Right kidney (tissue), 1 donor: ENCODE measurements at regions not wholly inside any gene's neighbourhood (a gene's known extent, or its start where the extent isn't known, plus 50 kb on each side); places are given as distances from the start of the nearest gene placed in this dataset.
"Not testable (repeated sequence)": the region's sequence is repeated elsewhere in the genome, so short reads cannot be mapped to it uniquely, and the experiment has no call there.

Experiments
- DNase-seq: peaks from one replicate; pipeline ENCODE4 v3.0.0-alpha.2; 2016

DNA sequence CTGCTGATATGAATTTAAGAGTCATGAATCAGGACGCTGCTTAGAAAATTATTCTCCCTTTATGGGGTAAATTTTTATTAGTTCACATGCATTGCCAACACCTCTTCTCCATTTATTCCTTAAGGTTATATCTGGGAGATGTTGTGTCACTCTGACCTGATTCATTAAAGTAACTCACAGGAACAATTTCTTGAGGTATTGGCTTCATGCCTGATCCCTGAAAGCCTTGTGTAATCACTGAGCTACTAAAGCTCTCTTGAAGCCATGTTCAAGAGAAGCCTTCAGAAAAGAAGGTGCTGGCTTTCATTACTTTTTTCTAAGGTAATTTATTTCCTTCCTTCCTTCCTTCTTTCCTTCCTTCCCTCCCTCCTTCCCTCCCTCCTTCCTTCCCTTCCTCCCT is 420.6 kb downstream of the RAB38 start:
- DNase-seq: no peak

DNA sequence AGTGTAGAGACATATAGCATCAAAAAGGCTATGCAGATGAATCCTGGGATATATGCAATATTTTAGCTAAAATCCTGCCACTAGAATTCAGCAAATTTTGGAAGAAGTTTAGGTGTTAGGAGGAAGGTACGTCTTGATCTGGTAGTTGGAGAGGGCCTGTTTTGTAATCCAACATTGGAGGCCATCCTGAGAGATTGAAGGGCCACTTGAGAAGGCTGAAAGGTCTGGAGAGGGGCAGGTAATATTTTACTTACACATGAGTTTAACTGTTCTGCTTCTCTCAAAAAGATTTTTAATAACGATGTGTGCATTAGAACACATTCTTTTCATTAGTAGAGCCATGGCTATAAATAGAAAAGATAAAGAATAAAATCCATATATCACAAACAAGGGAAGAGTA is 422.1 kb downstream of the RAB38 start:
- no peak for DNase-seq

DNA sequence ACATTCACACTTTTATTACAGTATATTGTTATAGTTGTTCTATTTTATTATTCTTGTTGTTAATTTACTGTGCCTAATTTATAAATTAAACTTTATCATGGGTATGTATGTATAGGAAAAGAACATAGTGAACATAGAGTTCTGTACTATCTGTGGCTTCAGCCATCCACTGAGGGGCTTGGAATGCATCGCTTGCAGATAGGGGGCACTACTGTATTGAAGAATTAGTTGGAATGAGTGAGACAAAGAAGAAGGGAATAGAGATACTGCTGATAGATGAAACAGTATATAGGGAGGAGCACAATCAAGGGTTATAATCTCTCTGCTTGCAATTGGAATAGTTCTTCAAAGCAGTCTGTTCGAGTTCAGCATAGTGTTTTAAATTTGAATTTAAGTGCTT is 432.2 kb downstream of the RAB38 start:
- DNase-seq: no peak

DNA sequence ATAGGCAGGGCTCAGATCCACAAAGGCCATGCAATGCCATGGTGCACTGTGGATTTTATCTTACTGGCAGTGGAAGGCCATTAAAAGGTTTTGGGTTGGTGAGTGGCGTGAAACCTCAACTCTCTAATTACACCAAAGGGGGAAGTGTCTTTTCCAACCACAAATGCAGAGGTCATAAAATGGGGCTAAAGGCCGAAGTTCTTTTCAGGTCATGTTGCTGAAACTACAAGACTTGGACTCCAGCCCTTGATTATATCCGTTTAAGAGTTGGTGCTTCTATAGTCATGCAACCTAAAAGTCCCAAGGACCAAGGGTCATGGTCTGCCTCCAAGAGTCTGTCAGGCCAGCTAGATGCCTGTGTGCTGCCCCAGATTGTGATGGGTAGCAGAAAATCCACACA is 434.3 kb downstream of the RAB38 start:
- DNase-seq: no peak

DNA sequence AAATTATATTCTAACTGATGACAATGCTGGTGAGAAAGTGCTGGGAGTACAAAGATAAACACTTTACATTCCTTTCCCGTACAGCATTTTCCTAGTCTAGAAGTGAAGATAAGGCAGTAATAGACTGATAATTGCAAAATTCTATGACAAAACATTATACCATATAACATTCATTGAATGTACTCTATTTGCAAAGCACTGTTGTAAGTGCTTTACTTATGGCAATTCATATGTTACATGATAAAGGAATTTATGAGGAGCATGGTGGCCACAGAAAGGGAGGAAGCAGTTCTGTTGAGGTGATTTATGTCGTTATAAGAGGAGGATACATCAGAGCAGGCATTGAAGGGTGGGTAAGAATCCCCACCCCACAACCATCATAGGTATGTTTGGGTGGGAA is 434.8 kb downstream of the RAB38 start:
- no peak for DNase-seq

DNA sequence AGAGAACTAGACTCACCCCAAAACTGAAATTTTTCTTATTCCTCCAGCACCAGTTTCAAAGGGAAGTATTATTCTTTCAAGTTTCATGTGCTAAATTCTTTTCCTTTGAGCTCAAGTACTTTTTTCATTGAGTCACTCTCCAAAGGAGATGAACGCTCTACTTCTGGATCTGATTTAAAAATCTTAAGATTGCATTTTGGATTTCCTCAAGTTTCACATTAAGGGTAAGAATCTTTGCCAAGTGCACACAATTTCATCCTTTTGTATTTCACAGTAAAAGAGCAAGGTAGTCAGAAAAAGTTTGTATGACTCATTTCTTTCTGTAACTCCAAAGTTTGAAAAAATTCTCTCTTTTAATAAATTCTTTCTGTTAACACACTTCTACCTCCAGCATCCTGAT is 435.5 kb downstream of the RAB38 start:
- no peak for DNase-seq

DNA sequence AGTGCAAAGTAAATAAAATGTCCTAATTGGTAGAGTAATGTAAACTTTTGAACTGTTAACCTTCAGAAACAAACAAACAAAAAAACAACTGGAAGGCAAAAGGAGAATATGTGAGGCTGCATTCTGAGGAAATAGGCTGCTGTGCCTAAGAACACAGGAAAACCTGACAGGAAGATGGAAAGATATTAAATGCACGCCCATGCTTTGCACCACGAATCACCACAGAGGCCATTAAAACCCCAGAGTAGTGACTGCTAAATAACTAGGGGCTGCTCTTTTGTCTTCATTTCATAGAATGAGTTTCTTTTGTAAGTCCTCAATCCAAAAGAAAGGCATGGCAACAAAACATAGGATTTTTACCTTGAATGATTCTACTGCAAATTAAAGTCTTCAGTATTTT is 436.0 kb downstream of the RAB38 start:
- no peak for DNase-seq

DNA sequence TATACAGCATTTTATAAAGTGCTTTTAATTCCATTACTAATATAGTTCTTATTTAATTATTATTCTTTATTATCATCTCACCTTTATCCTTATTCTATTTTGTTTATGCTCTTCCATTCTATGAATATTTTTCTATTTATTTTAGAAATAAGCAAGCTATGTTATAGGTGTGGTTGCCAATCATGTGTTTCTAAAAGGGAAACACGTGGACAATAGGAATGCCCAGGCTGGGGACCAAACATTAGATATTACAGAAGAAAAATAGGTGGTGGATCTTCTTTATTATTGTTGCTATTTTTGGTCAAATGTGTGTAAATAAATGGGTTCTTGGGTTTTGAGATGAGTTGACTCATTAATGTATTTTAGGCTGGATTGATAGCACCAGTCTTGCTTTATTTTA is 438.3 kb downstream of the RAB38 start:
- DNase-seq: no peak

DNA sequence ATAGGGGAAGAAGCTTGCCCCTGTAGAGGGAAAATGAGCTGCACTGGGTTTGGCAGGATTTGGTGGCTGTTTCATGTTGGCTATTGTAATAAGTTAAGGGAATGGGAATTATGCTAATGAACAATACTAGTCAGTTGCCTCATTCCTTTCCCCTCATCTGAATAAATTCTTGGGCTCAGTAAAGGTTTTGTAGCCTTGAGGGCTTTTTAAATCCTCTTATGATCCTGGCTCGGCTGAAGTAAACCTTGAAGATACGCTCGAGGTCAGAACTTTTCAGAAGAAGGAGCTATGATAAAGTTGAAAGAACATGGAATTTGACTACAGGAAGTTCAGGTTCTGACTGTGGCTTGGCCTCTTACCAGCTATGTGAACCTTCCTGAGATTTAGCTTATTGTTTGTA is 448.7 kb downstream of the RAB38 start:
- no peak for DNase-seq

DNA sequence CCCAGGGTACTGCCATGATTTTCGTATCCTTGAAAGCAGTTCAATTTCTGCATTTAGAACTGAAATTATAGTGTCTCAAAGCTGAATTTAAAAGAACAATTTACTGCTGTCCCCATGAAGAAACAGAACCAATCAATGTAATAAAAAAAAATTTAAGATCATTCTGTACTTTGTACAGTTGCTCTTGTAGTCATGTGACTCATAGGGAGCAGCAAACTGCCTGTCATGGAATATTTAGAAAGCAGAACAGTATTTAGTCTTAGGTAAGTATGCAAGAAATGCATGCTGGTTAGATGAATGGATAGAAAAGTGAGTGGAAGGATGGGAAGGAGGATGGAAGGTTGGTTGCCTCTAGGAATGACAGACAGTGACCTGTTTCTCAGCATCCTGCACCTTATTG is 450.9 kb downstream of the RAB38 start:
- DNase-seq: no peak

DNA sequence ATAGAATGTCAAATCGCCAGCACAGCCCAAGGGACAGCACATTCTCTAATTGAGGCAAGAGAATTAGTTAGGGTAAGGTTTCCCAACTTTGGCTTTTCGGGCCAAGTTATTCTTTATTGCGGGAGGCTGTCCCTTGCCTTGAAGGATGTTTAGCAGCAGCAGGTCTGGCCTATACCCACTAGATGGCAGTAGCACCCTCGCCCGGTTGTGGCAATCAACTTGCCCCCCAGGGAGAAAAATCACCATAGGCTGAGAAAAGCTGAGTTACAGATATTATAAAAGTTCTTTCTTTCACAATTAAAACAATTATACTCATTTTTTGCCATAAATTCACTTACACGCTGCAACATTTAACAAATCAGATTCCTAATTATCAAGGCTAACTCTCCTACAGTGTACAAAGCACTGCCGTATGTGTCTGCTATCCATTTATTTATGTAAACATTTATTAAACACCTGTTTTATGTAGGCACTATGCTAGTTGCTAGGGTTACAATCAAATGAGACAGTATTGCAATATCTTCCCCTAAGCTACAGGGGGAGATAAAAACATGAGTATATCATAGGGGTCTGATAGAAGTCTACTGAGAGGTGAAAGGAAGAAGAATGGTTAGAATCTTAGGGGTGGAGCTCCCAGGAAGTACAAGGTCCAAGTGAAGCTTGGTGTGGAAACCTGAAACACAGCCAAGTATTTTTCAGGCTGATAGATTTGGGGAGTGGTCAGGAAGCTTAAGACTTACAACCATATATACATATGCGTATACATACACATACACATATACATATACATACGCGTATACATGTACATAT is 452.3 kb downstream of the RAB38 start:
- DNase-seq: no peak

DNA sequence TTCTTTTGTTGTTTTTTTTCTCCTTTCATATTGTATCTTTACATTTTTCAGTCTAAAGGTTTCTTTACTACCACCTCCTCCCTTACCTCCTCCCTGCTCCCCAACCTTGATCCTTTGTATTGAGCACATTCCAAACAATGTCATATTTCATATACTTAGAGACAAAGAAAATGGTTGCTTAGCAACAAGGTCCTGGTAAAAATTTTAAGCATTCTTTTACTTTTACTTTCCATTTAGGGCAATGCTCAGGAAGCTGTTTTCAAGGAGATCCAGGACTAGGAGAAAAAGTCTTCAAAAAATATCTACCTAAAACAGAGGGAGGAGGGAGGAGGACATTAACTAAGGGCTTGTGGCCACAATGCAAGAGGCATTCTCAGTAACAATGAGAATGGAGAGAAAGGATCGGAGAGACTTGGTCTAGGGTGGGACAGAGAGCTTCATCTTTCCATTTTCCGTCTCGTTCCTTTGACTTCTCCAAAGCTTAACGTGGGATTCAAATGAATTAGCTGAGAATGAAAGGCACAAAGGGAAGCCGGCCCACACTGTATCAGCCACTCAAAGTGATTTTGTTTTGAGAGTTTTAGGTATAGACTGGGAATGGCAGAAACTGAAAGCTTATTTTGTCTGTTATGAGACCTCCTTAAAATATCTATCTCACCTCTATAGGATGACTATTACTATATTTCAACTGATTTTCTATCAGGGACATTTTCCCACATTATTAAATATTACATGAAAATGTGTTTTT is 455.7 kb downstream of the RAB38 start:
- no peak for DNase-seq

DNA sequence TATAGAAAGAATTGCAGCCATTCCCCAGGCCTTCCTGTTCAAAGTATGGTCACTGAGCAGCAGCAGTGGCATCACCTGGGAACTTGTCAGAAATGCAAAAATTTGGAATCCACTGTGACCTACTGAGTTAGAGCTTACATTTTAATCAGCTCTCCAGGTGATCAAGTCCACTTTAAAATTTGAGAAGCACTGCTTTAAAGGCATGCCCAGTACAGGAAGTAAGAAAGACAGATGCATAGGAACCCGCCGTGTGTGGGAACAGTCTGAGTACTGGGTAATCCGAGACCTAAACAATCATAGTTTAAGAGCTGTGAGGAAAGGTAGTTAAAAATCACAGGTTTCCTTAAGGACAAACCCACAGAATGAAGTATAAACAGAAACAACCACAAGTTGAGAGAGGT is 462.4 kb downstream of the RAB38 start:
- DNase-seq: no peak

DNA sequence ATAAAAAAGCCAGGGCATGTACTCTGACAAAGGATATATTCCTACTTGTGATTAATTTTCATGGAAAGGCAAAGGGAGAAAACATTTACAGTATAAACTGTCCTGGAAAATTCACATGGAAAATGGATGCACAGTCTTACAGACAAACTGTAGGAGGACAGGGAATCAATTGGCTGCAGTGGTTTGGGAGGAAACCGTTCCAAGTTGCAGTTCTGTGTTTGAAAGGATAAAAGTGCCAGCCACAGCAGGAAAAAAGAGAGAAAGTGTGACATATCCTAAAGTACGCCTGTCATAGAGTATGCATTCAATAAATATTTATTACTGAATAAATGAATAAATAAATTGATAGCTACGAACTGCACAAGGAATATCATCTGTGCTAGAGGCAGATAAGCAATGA is 462.9 kb downstream of the RAB38 start:
- no peak for DNase-seq

DNA sequence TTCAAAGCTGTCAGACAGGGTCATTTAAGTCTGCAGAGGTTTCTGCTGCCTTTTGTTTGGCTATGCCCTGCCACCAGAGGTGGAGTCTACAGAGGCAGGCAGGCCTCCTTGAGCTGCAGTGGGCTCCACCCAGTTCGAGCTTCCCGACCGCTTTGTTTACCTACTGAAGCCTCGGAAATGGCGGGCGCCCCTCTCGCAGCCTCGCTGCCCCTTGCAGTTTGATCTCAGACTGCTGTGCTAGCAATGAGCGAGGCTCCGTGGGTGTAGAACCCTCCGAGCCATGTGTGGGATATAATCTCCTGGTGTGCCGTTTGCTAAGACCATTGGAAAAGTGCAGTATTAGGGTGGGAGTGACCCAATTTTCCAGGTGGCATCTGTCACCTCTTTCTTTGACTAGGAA is 471.7 kb downstream of the RAB38 start:
- not testable (repeated sequence) for DNase-seq

DNA sequence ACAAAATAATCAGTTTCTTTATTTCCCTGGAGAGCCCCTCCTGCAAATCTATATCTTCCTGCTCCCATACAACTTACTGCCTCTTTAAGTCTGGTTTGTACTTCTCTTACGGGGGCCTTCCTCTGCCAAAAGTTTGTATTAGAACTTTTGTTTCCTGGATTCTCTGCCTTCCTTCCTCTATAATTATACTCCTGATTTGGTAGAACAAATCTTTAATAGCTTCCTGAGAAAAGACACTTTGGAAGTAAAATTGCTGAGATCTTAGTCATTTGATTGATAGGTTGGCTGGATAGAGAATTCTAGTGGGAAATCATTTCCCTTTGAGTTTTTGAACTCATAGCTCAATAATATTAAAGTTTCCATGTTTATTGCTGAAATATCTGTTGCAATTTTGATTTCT is 499.2 kb downstream of the RAB38 start:
- no peak for DNase-seq

DNA sequence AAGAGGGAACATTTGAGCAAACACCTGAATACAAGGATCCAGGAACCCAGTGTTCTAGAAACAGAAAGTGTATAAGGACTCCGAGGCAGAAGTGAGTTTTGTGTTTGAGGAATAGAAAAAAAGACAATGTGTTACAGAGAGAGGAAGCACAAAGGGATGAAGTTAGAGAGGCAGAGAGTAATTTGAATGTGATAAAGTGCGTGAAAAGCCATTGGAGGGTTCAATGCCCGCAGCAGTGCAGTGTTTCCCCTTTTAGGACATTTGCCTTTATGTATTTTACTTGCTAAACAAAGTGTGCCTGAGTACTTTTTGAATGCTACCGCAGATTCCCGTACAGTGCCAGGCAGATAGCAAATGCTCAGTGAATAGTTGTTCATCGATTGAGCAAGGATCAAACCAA is 508.5 kb downstream of the RAB38 start:
- DNase-seq: no peak

DNA sequence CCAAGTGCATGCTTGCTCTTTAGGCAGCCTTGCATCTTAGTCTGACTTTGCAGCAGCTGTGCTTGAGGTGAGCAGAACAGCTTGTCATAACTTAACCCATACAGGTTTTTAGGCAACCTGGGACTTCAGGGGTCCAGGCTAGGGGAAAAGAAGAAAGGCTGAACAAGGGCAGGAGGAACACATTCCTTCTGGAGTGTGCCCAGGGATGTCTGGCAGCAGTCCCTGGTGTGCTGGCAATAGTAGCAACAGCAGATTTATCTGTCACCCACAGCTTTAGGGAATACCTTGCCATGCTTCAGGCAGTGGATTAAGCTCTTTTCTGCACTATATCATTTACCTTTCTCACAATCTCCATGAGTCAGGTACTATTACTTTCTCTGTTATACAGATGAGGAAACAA is 513.0 kb downstream of the RAB38 start:
- no peak for DNase-seq

DNA sequence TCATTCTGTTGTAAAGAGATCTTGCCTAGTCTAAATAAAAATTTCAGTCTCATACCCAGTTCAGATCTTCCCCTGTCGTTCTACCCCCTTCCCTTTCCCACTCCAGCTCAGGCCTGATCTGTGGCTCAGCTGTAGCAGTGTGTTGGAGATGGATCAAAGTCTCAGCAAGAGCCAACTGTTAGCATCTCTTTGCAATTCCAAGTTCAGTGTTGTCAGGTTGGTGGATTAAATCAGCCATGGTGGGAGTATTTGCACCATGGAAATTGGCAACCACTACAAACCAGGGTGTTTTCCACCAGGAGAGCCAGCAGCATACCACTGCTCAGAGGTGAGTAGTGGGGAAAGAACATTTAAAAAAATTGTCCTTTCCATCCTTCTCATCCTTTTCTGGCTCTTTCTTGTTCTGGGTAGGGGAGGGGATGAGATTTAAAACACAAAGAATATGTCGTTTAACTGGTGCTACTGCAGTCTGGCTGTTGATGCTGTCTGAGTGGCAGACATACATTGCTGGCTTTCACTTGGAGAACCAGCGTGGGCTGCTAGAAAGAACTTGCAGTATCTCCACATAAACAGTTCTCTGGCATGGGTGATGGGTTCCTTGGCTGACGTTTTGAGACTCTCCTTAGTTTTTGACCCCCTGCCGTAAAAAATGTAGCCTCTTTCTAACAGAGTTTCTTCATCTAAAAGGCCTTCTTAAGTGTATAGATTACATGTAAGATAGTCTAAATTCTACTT is 514.1 kb downstream of the RAB38 start:
- no peak for DNase-seq

DNA sequence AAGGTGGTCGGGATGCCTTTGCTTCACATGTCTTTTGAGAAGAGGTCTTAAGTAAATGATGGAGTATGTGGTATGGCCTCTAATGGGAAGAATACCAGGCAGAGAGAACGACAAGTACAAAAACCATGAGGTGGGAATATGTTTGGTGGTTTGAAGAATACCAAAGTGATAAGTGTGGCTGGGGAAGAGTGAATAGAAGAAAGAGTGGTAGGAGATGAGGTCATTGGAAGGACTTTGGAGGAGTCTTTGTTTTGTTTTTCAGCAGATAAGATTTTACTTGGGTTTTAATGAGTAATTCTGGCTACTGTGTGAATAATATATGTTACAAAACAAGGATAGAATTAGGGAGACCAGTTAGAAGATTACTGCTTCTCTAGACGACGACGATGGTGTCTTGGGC is 515.4 kb downstream of the RAB38 start:
- no peak for DNase-seq

DNA sequence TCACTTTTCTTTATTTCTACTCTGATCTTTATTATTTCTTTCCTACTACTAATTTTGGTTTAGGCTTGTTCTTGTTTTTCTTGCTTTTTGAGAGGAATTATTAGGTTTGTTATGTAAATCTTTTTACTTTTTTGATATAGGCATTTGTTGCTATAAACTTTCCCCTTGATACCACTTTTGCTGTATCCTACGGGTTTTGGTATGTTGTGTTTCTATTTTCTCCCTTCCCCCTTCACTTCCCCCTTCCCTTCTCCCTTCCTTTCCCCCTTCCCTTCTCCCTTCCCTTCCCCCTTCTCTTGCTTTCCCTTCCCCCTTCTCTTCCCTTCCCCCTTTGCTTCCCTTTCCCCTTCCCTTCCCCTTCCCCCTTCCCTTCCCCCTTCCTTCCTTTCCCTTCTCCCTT is 529.6 kb downstream of the RAB38 start:
- DNase-seq: no peak

DNA sequence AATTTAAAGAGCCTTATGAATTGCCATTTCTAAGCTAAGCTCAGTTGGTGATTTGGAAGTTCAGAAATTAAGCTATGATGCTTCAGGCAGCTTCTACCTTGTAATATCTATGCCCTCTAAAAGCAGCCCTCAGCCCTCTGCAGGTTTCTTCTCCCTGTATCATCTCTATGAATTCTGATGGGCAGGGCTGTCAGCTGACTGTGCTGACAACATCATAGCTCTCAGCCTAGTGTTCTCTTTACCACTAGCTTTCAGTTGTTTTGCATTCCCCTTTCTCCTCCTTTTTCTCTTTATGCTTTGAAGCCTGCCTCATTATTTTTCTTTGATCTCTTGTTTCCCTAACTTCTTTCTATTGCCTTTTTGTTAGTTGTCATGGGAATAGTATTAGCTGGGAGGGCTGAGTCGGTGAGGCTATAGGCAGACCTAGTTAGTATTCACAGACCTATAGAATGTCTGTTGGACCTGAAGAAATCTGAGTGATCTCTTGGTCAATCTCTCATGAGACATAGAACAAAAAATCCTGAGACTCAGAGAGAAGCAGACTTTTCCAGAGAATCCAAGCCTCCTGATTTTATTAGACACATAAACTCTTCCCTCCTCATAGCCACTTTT is 535.4 kb downstream of the RAB38 start:
- DNase-seq: no peak

DNA sequence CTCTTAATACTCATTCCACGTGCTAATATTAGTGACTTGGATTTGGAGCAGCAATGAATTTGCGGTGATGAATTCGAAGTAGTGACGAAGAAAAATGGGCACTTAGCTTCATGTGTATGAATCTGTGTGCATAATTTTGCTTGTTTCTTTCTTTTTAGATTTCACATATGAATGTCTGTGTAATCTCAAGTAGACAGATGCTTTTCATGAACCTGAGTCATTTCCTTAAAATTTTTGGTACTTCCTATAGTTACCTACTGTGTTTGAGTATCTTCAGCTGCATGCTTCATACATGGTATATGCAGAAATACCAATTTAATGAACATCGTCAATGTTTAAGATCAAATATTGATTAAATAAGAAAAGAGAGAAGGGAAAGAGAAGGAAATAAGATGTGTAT is 540.2 kb downstream of the RAB38 start:
- no peak for DNase-seq
